Liver (tissue), 8 donors: ENCODE measurements at regions not wholly inside any gene's neighbourhood (a gene's known extent, or its start where the extent isn't known, plus 50 kb on each side); places are given as distances from the start of the nearest gene placed in this dataset.

Experiments
- DNase-seq: peaks from one replicate; pipeline ENCODE4 v3.0.0-alpha.2; 2017; ENCODE audit warnings: low spot score
- H3K27ac ChIP-seq, 2 donors: one replicate each; pipeline ENCODE4 v1.7.0; 2013; ENCODE audit warnings: inconsistent platforms in 2 of 2, low read length in 2 of 2, control low read depth in 1 of 2, low read depth in 1 of 2, mild to moderate bottlenecking in 1 of 2
- H3K27me3 ChIP-seq, 4 donors: one replicate each; pipeline versions ENCODE4 v1.6.1 to v1.7.0; 2013; ENCODE audit warnings: low read length in 3 of 4, inconsistent platforms in 1 of 4, mild to moderate bottlenecking in 1 of 4, moderate library complexity in 1 of 4; ENCODE audit not compliant: control insufficient read depth in 4 of 4, insufficient read depth in 4 of 4
- H3K36me3 ChIP-seq, 4 donors: one replicate each; pipeline versions ENCODE4 v1.6.1 to v1.7.0; 2013; ENCODE audit warnings: low read length in 3 of 4, mild to moderate bottlenecking in 3 of 4, low read depth in 1 of 4, moderate library complexity in 1 of 4; ENCODE audit not compliant: control insufficient read depth in 4 of 4, insufficient read depth in 3 of 4
- H3K4me1 ChIP-seq, 4 donors: one replicate each; pipeline versions ENCODE4 v1.6.1 to v1.7.0; 2013; ENCODE audit warnings: low read length in 3 of 4, mild to moderate bottlenecking in 3 of 4, moderate library complexity in 1 of 4; ENCODE audit not compliant: control insufficient read depth in 4 of 4, insufficient read depth in 4 of 4
- H3K4me3 ChIP-seq, 3 donors: one replicate each; pipeline versions ENCODE4 v1.6.1 to v1.7.0; 2013; ENCODE audit warnings: low read length in 3 of 3, control low read depth in 1 of 3, low read depth in 1 of 3, mild to moderate bottlenecking in 1 of 3
- H3K9ac ChIP-seq, 2 donors: one replicate each; pipeline ENCODE4 v1.7.0; 2013; ENCODE audit warnings: low read length in 2 of 2, mild to moderate bottlenecking in 2 of 2, moderate library complexity in 2 of 2, control low read depth in 1 of 2, low read depth in 1 of 2
- H3K9me3 ChIP-seq, 4 donors: one replicate each; pipeline versions ENCODE4 v1.6.1 to v1.7.0; 2013; ENCODE audit warnings: low read length in 3 of 4; ENCODE audit not compliant: control insufficient read depth in 4 of 4
- ATF3 ChIP-seq: IDR thresholded peaks from 2 replicates; pipeline ENCODE4 v1.6.1; 2016; ENCODE audit warnings: antibody characterized with exemption
- CTCF ChIP-seq: fragments of 150-350 bp; IDR thresholded peaks from 2 replicates; pipeline ENCODE4 v1.5.1; 2017; ENCODE audit warnings: improper control_type of control experiment, low read depth, low read length; ENCODE audit not compliant: missing input control
- EGR1 ChIP-seq, 2 donors: IDR thresholded peaks; 2 replicates each; pipeline ENCODE4 v1.6.1; 2016 to 2018; ENCODE audit warnings: antibody characterized with exemption in 2 of 2, low read depth in 2 of 2
- FOXA1 ChIP-seq: IDR thresholded peaks from 2 replicates; pipeline ENCODE4 v1.6.1; 2016; ENCODE audit warnings: antibody characterized with exemption
- FOXA2 ChIP-seq: IDR thresholded peaks from 2 replicates; pipeline ENCODE4 v1.6.1; 2016; ENCODE audit warnings: antibody characterized with exemption
- GABPA ChIP-seq, 2 donors: IDR thresholded peaks in 1 of 2; conservative IDR thresholded peaks in 1 of 2; 2 replicates each; pipeline ENCODE4 v1.6.1; 2016; ENCODE audit warnings: antibody characterized with exemption in 2 of 2, mild to moderate bottlenecking in 1 of 2, moderate library complexity in 1 of 2
- HNF4A ChIP-seq, 2 donors: conservative IDR thresholded peaks; 2 replicates each; pipeline ENCODE4 v1.6.1; 2016; ENCODE audit warnings: antibody characterized with exemption in 2 of 2, mild to moderate bottlenecking in 2 of 2
- HNF4G ChIP-seq: IDR thresholded peaks from 2 replicates; pipeline ENCODE4 v1.6.1; 2016; ENCODE audit warnings: antibody characterized with exemption
- MAX ChIP-seq: IDR thresholded peaks from 2 replicates; pipeline ENCODE4 v1.6.1; 2016; ENCODE audit warnings: antibody characterized with exemption
- NR2F2 ChIP-seq: IDR thresholded peaks from 2 replicates; pipeline ENCODE4 v1.6.1; 2016; ENCODE audit warnings: antibody characterized with exemption
- REST ChIP-seq: IDR thresholded peaks from 2 replicates; pipeline ENCODE4 v1.6.1; 2016; ENCODE audit warnings: antibody characterized with exemption, mild to moderate bottlenecking
- RXRA ChIP-seq, 2 donors: IDR thresholded peaks; 2 replicates each; pipeline ENCODE4 v1.6.1; 2017 to 2018; ENCODE audit warnings: antibody characterized with exemption in 2 of 2, mild to moderate bottlenecking in 1 of 2
- SP1 ChIP-seq: IDR thresholded peaks from 2 replicates; pipeline ENCODE4 v1.6.1; 2018; ENCODE audit warnings: antibody characterized with exemption, mild to moderate bottlenecking
- TAF1 ChIP-seq: conservative IDR thresholded peaks from 2 replicates; pipeline ENCODE4 v1.6.1; 2016; ENCODE audit warnings: antibody characterized with exemption, mild to moderate bottlenecking
- YY1 ChIP-seq: IDR thresholded peaks from 2 replicates; pipeline ENCODE4 v1.6.1; 2016; ENCODE audit warnings: antibody characterized with exemption, mild to moderate bottlenecking
- ZBTB33 ChIP-seq: IDR thresholded peaks from 2 replicates; pipeline ENCODE4 v1.6.1; 2016; ENCODE audit warnings: antibody characterized with exemption
- WGBS: extraction: QIAGEN DNeasy Blood & Tissue Kit; methylation state at CpG from one replicate; pipeline ENCODE4 v1.1.7; 2013; 5-methylcytosine and 5-hydroxymethylcytosine counted together
- donor health status: healthy.
- donor health status: healthy.
- donor health status: healthy.
- donor health status: healthy.
- donor health status: healthy.

GRCh38 chr16:47991491-47991890, 164.3 kb downstream of the ABCC12 start:
- no peak for TF ChIP-seq YY1
- no peak for TF ChIP-seq RXRA (IDR thresholded peaks at IDR 0.05)
- no peak for TF ChIP-seq NR2F2
- TF ChIP-seq SP1 = no peak
- TF ChIP-seq ATF3 = no peak
- TF ChIP-seq HNF4A (conservative IDR thresholded peaks at IDR 0.05) = no peak
- no peak for TF ChIP-seq FOXA1
- TF ChIP-seq REST = no peak
- TF ChIP-seq FOXA2 = no peak
- no peak for TF ChIP-seq ZBTB33
- TF ChIP-seq TAF1 = no peak
- no peak for TF ChIP-seq EGR1 (IDR thresholded peaks at IDR 0.05; ENCODE audit: low read depth in 2 of 2)
- no peak for TF ChIP-seq HNF4G
- no peak for TF ChIP-seq GABPA (IDR thresholded peaks at IDR 0.05 in 1 of 2, conservative IDR thresholded peaks at IDR 0.05 in 1 of 2)
- Histone ChIP-seq H3K27me3 (no peaks in the 10 kb centered on the region), H3K4me1 (no peaks in the 10 kb centered on the region), H3K9me3 (peaks cover 0 to 6% (median 3%) of the 10 kb centered on the region in 4 donors), H3K9ac (no peak overlapping the region), H3K27ac (no peak overlapping the region), H3K4me3 (no peak overlapping the region), H3K36me3 (no peaks in the 10 kb centered on the region)
- DNase-seq = no peak
- WGBS = 69% methylated on average over 2 of the region's 2 CpGs

GRCh38 chr16:47990676-47991075, 165.1 kb downstream of the ABCC12 start:
- Histone ChIP-seq H3K9ac (no peak overlapping the region), H3K36me3 (no peaks in the 10 kb centered on the region), H3K4me3 (no peak overlapping the region), H3K4me1 (no peaks in the 10 kb centered on the region), H3K9me3 (peaks cover 0 to 6% (median 3%) of the 10 kb centered on the region in 4 donors), H3K27ac (no peak overlapping the region), H3K27me3 (no peaks in the 10 kb centered on the region)
- TF ChIP-seq MAX = no peak
- no peak for TF ChIP-seq TAF1
- no peak for TF ChIP-seq FOXA1
- TF ChIP-seq ATF3 = no peak
- no peak for TF ChIP-seq EGR1 (IDR thresholded peaks at IDR 0.05; ENCODE audit: low read depth in 2 of 2)
- no peak for TF ChIP-seq NR2F2
- TF ChIP-seq HNF4A (conservative IDR thresholded peaks at IDR 0.05) = no peak
- no peak for TF ChIP-seq REST
- TF ChIP-seq CTCF = no peak
- TF ChIP-seq ZBTB33 = no peak
- WGBS = 56% methylated on average over 2 of the region's 2 CpGs
- DNase-seq = no peak
